IMR-90 (cell line): ENCODE measurements at regions not wholly inside any gene's neighbourhood (a gene's known extent, or its start where the extent isn't known, plus 50 kb on each side); places are given as distances from the start of the nearest gene placed in this dataset.

Source experiments
- ATAC-seq: fragments of 200-7000 bp; cut with Tn5 transposase; 2 replicates; pipeline ENCODE4 v1.9.1; 2020; ENCODE audit warnings: low read depth, mild to moderate bottlenecking, moderate library complexity
- BruUV-seq: library from RNA; stranded (reverse); fragments of 400-500 nt; replicated peaks from 2 replicates; lab custom pipeline; 2021; lab: Mats Ljungman, UMichigan
- CTCF ChIA-PET: fragments of 300-600 bp; formaldehyde crosslinking; extraction: SDS; loops from one replicate; lab custom pipeline; 2021; ENCODE audit warnings: antibody characterized with exemption; lab: Yijun Ruan, JAX
- POLR2A ChIA-PET: fragments of 300-600 bp; sonication (Branson Sonifier 250); formaldehyde crosslinking; loops from one replicate; lab custom pipeline; 2022; ENCODE audit warnings: antibody characterized with exemption; ENCODE audit not compliant: unreplicated experiment; lab: Charles Lee
- DNase-seq: peaks from one replicate; pipeline ENCODE4 v3.0.0; 2013
- H2AFZ ChIP-seq: replicated peaks from 2 replicates; pipeline ENCODE3; 2013; ENCODE audit warnings: low read length, mild to moderate bottlenecking; ENCODE audit not compliant: poor library complexity
- H2AK5ac ChIP-seq: 2 replicates; pipeline ENCODE4 v1.6.1; 2013; ENCODE audit warnings: low read depth, low read length, inconsistent platforms
- H2AK9ac ChIP-seq: replicated peaks from 2 replicates; pipeline ENCODE3; 2013; ENCODE audit warnings: mild to moderate bottlenecking, low read depth, low read length, moderate library complexity; ENCODE audit not compliant: poor library complexity
- H2BK120ac ChIP-seq: 2 replicates; pipeline ENCODE4 v1.6.1; 2013; ENCODE audit warnings: low read depth, low read length, inconsistent platforms
- H2BK15ac ChIP-seq: 3 replicates; pipeline ENCODE4 v1.6.1; 2013; ENCODE audit warnings: low read depth, low read length, inconsistent platforms
- H2BK20ac ChIP-seq: 2 replicates; pipeline ENCODE4 v1.6.1; 2013; ENCODE audit warnings: low read depth, mild to moderate bottlenecking, inconsistent platforms, low read length, moderate library complexity
- H2BK5ac ChIP-seq: 2 replicates; pipeline ENCODE4 v1.6.1; 2013; ENCODE audit warnings: mild to moderate bottlenecking, low read depth, low read length, inconsistent platforms; ENCODE audit not compliant: poor library complexity, severe bottlenecking
- H3K14ac ChIP-seq: replicated peaks from 2 replicates; pipeline ENCODE4 v1.6.1; 2013; ENCODE audit warnings: low read depth, low read length, inconsistent platforms
- H3K18ac ChIP-seq: 2 replicates; pipeline ENCODE4 v1.6.1; 2013; ENCODE audit warnings: low read depth, low read length, control low read depth
- H3K23ac ChIP-seq: 2 replicates; pipeline ENCODE4 v1.6.1; 2013; ENCODE audit warnings: low read depth, low read length, inconsistent platforms
- H3K27ac ChIP-seq: 2 replicates; pipeline ENCODE4 v1.5.1; 2013; ENCODE audit warnings: mild to moderate bottlenecking, control low read depth, low read length; ENCODE audit not compliant: insufficient read depth
- H3K27me3 ChIP-seq: 2 replicates; pipeline ENCODE4 v1.6.1; 2013; ENCODE audit warnings: low read length; ENCODE audit not compliant: control insufficient read depth, insufficient read depth
- H3K36me3 ChIP-seq: 2 replicates; pipeline ENCODE4 v1.6.1; 2013; ENCODE audit warnings: low read length, mixed read lengths; ENCODE audit not compliant: control insufficient read depth, insufficient read depth
- H3K4ac ChIP-seq: 2 replicates; pipeline ENCODE4 v1.6.1; 2013; ENCODE audit warnings: low read depth, low read length, inconsistent platforms
- H3K4me1 ChIP-seq: 2 replicates; pipeline ENCODE4 v1.6.1; 2013; ENCODE audit warnings: low read length, mixed read lengths; ENCODE audit not compliant: control insufficient read depth, insufficient read depth
- H3K4me2 ChIP-seq: 2 replicates; pipeline ENCODE4 v1.6.1; 2013; ENCODE audit warnings: low read depth, mild to moderate bottlenecking, control low read depth, low read length, moderate library complexity
- H3K4me3 ChIP-seq: 2 replicates; pipeline ENCODE4 v1.5.1; 2013; ENCODE audit warnings: low read depth, mild to moderate bottlenecking, control low read depth, low read length, moderate library complexity; ENCODE audit not compliant: insufficient read depth
- H3K56ac ChIP-seq: 2 replicates; pipeline ENCODE4 v1.6.1; 2013; ENCODE audit warnings: low read length, inconsistent platforms; ENCODE audit not compliant: insufficient read depth; ENCODE audit errors: extremely low read depth
- H3K79me1 ChIP-seq, 2 experiments: 2 replicates each; pipeline ENCODE4 v1.6.1; 2013; ENCODE audit warnings: low read length in 2 of 2, inconsistent platforms in 1 of 2, low read depth in 1 of 2
- H3K9ac ChIP-seq: 2 replicates; pipeline ENCODE4 v1.6.1; 2013; ENCODE audit warnings: low read depth, low read length, control low read depth
- H3K9me1 ChIP-seq: 2 replicates; pipeline ENCODE4 v1.6.1; 2013; ENCODE audit warnings: low read length, inconsistent platforms; ENCODE audit not compliant: insufficient read depth
- H3K9me3 ChIP-seq: 2 replicates; pipeline ENCODE4 v1.6.1; 2013; ENCODE audit warnings: low read length; ENCODE audit not compliant: control insufficient read depth, insufficient read depth
- H4K20me1 ChIP-seq: 2 replicates; pipeline ENCODE4 v1.6.1; 2013; ENCODE audit warnings: low read length, inconsistent platforms; ENCODE audit not compliant: insufficient read depth
- H4K5ac ChIP-seq: 2 replicates; pipeline ENCODE4 v1.6.1; 2013; ENCODE audit warnings: mild to moderate bottlenecking, low read depth, low read length, control low read depth
- H4K8ac ChIP-seq, 2 experiments: 2 replicates each; pipeline ENCODE4 v1.6.1; 2013; ENCODE audit warnings: low read depth in 2 of 2, low read length in 2 of 2, control low read depth in 1 of 2, inconsistent platforms in 1 of 2
- H4K91ac ChIP-seq: 2 replicates; pipeline ENCODE4 v1.6.1; 2013; ENCODE audit warnings: low read depth, low read length, inconsistent platforms; ENCODE audit not compliant: insufficient read depth
- BHLHE40 ChIP-seq: fragments of 150-350 bp; IDR thresholded peaks from 2 replicates; pipeline ENCODE4 v1.6.1; 2016; ENCODE audit warnings: mild to moderate bottlenecking, low read depth, low read length
- CEBPB ChIP-seq: IDR thresholded peaks from 2 replicates; pipeline ENCODE4 v1.6.1; 2012; ENCODE audit warnings: low read depth, low read length, improper control_type of control experiment
- CHD1 ChIP-seq: IDR thresholded peaks from 2 replicates; pipeline ENCODE4 v1.6.1; 2012; ENCODE audit warnings: low read depth, low read length, improper control_type of control experiment
- FOS ChIP-seq: fragments of 150-350 bp; IDR thresholded peaks from 2 replicates; pipeline ENCODE4 v1.6.1; 2016; ENCODE audit warnings: low read depth, low read length
- MAFK ChIP-seq: IDR thresholded peaks from 2 replicates; pipeline ENCODE4 v1.6.1; 2012; ENCODE audit warnings: low read depth, low read length, improper control_type of control experiment
- NFE2L2 ChIP-seq: fragments of 150-350 bp; IDR thresholded peaks from 2 replicates; pipeline ENCODE4 v1.6.1; 2016; ENCODE audit warnings: low read depth, mild to moderate bottlenecking, low read length
- SMC3 ChIP-seq: fragments of 150-350 bp; IDR thresholded peaks from 2 replicates; pipeline ENCODE4 v1.6.1; 2016; ENCODE audit warnings: low read depth, mild to moderate bottlenecking, antibody characterized with exemption, low read length, moderate library complexity
- WGBS, 2 experiments: methylation state at CpG; one replicate each; pipeline versions ENCODE4 v1.1.5 to v1.1.7; 2013; ENCODE audit warnings: missing lambda C conversion rate in 2 of 2; ENCODE audit not compliant: insufficient read length in 1 of 2; ENCODE audit errors: extremely low coverage in 2 of 2; 5-methylcytosine and 5-hydroxymethylcytosine counted together
- dilution Hi-C: fragments of 300-500 bp; cut with HindIII; formaldehyde crosslinking; loops from one replicate; pipeline ENCODE4 v1.14.3; 2018; ENCODE audit warnings: low sequenced_read_pairs; ENCODE audit not compliant: unreplicated experiment
- in situ Hi-C: fragments of 300-500 bp; cut with MboI; formaldehyde crosslinking; loops from 3 replicates; pipeline ENCODE4 v1.14.3; 2019; ENCODE audit warnings: low sequenced_read_pairs, inconsistent platforms, mixed read lengths
- intact Hi-C: fragments of 100-400 bp; cut with micrococcal nuclease; formaldehyde crosslinking; loops from 2 replicates; pipeline ENCODE4 v1.10.0; 2022
- TF ChIP-seq, protein P1 (sequence below): fragments of 150-350 bp; IDR thresholded peaks from 2 replicates; pipeline ENCODE4 v1.6.1; 2017; ENCODE audit warnings: mild to moderate bottlenecking, antibody characterized with exemption, low read length, low read depth

DNA sequence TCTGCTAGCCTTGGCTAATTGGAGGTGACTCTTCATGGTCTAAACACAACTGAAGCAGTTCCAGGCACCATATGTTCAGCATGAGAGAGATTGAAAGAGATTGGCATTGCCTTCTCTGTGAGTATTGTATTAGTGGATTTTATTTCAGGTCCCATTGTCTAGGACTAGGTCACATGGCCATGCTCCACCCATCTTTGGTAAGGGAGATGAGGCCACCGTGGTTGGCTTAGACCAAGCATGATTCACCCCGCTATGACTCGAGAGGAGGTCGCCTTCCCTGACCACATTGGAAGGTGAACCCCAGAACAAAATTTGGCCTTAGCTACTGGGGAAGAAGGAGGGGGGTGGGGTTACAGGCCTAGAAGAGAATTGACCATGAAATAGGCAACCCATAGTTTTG is 109.9 kb upstream of the BCOR start:
- Histone ChIP-seq H3K14ac (no peak overlapping the region), H3K79me1 (no peaks in the 10 kb centered on the region), H3K18ac (no peak overlapping the region), H4K20me1 (no peaks in the 10 kb centered on the region), H3K56ac (no peak overlapping the region), H4K91ac (no peak overlapping the region), H3K9ac (no peak overlapping the region), H3K4me3 (no peak overlapping the region), H3K4ac (no peak overlapping the region), H2BK15ac (no peak overlapping the region), H2BK20ac (no peak overlapping the region), H2AK9ac (no peak overlapping the region), H3K23ac (no peak overlapping the region), H2BK5ac (no peak overlapping the region), H3K4me2 (no peak overlapping the region), H4K8ac (no peak overlapping the region), H3K9me1 (no peaks in the 10 kb centered on the region), H2AFZ (no peak overlapping the region), H3K9me3 (no peaks in the 10 kb centered on the region; the same call in 1 of the 2 replicates), H3K36me3 (no peaks in the 10 kb centered on the region), H2AK5ac (no peak overlapping the region), H2BK120ac (no peak overlapping the region), H3K4me1 (no peaks in the 10 kb centered on the region), H3K27ac (no peak overlapping the region), H3K27me3 (no peaks in the 10 kb centered on the region; the same call in 1 of the 2 replicates), H4K5ac (no peak overlapping the region)
- CTCF ChIA-PET: no interaction called here
- peak; percentile 19 for DNase-seq
- no peak for ATAC-seq
- TF ChIP-seq CEBPB (no peak), NFE2L2 (no peak), FOS (no peak), SMC3 (no peak), MAFK (no peak), BHLHE40 (no peak), CHD1 (no peak)
- TF ChIP-seq, protein P1, sequence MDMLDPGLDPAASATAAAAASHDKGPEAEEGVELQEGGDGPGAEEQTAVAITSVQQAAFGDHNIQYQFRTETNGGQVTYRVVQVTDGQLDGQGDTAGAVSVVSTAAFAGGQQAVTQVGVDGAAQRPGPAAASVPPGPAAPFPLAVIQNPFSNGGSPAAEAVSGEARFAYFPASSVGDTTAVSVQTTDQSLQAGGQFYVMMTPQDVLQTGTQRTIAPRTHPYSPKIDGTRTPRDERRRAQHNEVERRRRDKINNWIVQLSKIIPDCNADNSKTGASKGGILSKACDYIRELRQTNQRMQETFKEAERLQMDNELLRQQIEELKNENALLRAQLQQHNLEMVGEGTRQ: peak; percentile 25; the same call in 1 of the 2 replicates
- in situ Hi-C loops: no loop called here
- dilution Hi-C loops: no loop called here
- 80% methylated on average over 1 of the region's 4 CpGs; no CpG with 5 or more reads in 1 of the 2 experiments for WGBS, 2 experiments
- BruUV-seq: no TSS peak
- POLR2A ChIA-PET: no interaction called here
- intact Hi-C loops: no loop called here
